ENCODE measurements at regions not wholly inside any gene's neighbourhood (a gene's known extent, or its start where the extent isn't known, plus 50 kb on each side); places are given as distances from the start of the nearest gene placed in this dataset.

GRCh38 chr22:49515475-49515874, 312.2 kb downstream of the BRD1 start:
- Histone ChIP-seq H3K4me1 (ENCODE audit: insufficient read depth) (no peaks in the 10 kb centered on the region), H3K4me3 (no peak overlapping the region), H3K9me3 (peaks cover 0 to 2% of the 10 kb centered on the region in 2 donors), H3K27me3 (no peaks in the 10 kb centered on the region), H3K36me3 (no peaks in the 10 kb centered on the region), H3K27ac (no peak overlapping the region)
- TF ChIP-seq CTCF (IDR thresholded peaks at IDR 0.05) (no peak), EP300 (IDR thresholded peaks at IDR 0.05) (no peak), POLR2A (IDR thresholded peaks at IDR 0.05) (no peak)
- no peak for DNase-seq
- 85 to 88% (median 87%) methylated on average over 11 of the region's 11 CpGs for WGBS, 3 donors
- intact Hi-C loops (cut with DNase I): no loop called here

GRCh38 chr22:49514641-49515040, 313.0 kb downstream of the BRD1 start:
- no peak overlapping the region for H3K4me3 ChIP-seq
- intact Hi-C loops (cut with DNase I): no loop called here
- no peaks in the 10 kb centered on the region for H3K36me3 ChIP-seq
- no peak overlapping the region for H3K27ac ChIP-seq
- H3K27me3 ChIP-seq: no peaks in the 10 kb centered on the region
- 69 to 81% (median 77%) methylated on average over 10 of the region's 10 CpGs for WGBS, 3 donors
- no peak for TF ChIP-seq EP300 (IDR thresholded peaks at IDR 0.05)
- no peak for TF ChIP-seq POLR2A (IDR thresholded peaks at IDR 0.05)
- no peak for TF ChIP-seq CTCF (IDR thresholded peaks at IDR 0.05)
- no peaks in the 10 kb centered on the region for H3K9me3 ChIP-seq
- no peaks in the 10 kb centered on the region for H3K4me1 ChIP-seq (ENCODE audit: insufficient read depth)
- DNase-seq: no peak

GRCh38 chr22:49514211-49514610, 313.5 kb downstream of the BRD1 start:
- Histone ChIP-seq H3K4me1 (ENCODE audit: insufficient read depth) (no peaks in the 10 kb centered on the region), H3K9me3 (no peaks in the 10 kb centered on the region), H3K27me3 (no peaks in the 10 kb centered on the region), H3K4me3 (no peak overlapping the region), H3K27ac (no peak overlapping the region), H3K36me3 (no peaks in the 10 kb centered on the region)
- TF ChIP-seq POLR2A (IDR thresholded peaks at IDR 0.05) (no peak), EP300 (IDR thresholded peaks at IDR 0.05) (no peak), CTCF (IDR thresholded peaks at IDR 0.05) (no peak)
- 75 to 82% (median 79%) methylated on average over 11 of the region's 11 CpGs for WGBS, 3 donors
- intact Hi-C loops (cut with DNase I): no loop called here
- no peak for DNase-seq

GRCh38 chr22:49513358-49513851, 314.3 kb downstream of the BRD1 start:
- H3K27me3 ChIP-seq: no peaks in the 10 kb centered on the region
- WGBS, 3 donors: 67 to 72% (median 70%) methylated on average over 5 of the region's 5 CpGs
- intact Hi-C loops (cut with DNase I): no loop called here

More at GRCh38 chr22:49513358-49513851, 314.3 kb downstream of the BRD1 start:
- Histone ChIP-seq H3K36me3 (no peaks in the 10 kb centered on the region), H3K9me3 (no peaks in the 10 kb centered on the region), H3K4me1 (ENCODE audit: insufficient read depth) (no peaks in the 10 kb centered on the region), H3K4me3 (no peak overlapping the region), H3K27ac (no peak overlapping the region)
- TF ChIP-seq POLR2A (IDR thresholded peaks at IDR 0.05) (no peak), CTCF (IDR thresholded peaks at IDR 0.05) (no peak), EP300 (IDR thresholded peaks at IDR 0.05) (no peak)
- no peak for DNase-seq
